GM12874 (cell line): ENCODE measurements at regions not wholly inside any gene's neighbourhood (a gene's known extent, or its start where the extent isn't known, plus 50 kb on each side); places are given as distances from the start of the nearest gene placed in this dataset.

ENCODE experiments used
- TF ChIP-seq, protein P1 (sequence below): IDR thresholded peaks from 2 replicates; pipeline ENCODE4 v1.5.1; 2011; ENCODE audit warnings: low read depth, mild to moderate bottlenecking, control low read depth, low read length, moderate library complexity; ENCODE audit not compliant: insufficient read depth

DNA sequence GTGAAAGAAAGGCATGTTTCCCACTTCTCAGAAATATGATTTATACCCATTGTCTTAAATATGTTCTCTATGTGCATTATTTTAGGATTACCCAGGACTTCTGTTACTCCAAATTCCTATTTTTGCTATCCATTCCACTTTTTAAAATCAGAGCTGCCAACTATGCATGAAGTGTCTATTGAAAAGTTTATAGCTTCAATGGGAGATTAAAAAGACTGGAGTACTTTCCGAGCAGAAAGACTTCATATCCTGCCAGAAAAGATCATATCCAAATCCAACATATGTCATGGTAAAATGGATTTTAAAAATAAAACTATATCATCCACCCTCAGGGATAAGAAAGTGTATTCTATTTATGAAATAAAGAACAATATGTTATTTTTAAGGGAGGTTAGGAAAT lies 212.7 kb downstream of the COL12A1 start:
- TF ChIP-seq, protein P1, sequence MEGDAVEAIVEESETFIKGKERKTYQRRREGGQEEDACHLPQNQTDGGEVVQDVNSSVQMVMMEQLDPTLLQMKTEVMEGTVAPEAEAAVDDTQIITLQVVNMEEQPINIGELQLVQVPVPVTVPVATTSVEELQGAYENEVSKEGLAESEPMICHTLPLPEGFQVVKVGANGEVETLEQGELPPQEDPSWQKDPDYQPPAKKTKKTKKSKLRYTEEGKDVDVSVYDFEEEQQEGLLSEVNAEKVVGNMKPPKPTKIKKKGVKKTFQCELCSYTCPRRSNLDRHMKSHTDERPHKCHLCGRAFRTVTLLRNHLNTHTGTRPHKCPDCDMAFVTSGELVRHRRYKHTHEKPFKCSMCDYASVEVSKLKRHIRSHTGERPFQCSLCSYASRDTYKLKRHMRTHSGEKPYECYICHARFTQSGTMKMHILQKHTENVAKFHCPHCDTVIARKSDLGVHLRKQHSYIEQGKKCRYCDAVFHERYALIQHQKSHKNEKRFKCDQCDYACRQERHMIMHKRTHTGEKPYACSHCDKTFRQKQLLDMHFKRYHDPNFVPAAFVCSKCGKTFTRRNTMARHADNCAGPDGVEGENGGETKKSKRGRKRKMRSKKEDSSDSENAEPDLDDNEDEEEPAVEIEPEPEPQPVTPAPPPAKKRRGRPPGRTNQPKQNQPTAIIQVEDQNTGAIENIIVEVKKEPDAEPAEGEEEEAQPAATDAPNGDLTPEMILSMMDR, result no peak

DNA sequence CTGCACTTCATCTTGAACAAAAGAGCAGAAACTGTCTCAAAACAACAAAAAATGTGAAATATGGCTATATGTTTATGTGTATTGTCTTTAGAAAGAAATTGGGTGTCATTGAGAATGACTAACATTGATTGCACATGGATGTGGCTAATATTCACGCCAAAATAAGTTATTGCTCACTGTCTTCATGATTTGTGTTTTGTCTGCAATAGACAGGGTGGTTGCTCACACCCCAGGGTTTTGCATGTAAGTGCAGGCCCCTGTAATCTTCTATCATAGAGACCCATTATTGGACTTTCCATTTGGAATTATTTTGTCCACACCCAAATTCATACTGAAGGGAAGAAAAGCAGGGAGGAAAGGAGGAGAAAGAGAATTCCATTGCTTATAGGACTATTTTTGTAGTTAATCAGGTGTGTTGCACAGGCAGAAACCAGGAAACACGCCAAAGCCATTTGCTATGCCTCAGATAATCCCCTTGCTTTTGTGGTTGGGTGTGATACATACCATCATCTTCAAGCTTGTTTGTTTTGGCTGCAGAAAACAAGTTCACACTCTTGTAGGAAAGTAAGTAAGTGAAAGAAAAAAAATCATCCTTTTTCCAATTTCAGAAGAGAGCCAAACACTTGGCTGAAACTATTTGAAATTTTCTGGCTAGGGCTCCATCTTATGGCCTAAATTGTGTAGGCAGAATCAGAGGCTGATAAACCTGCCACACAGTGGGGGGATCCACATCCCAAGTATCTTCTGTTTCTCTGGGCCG lies 214.1 kb downstream of the COL12A1 start:
- TF ChIP-seq, protein P1, result no peak

DNA sequence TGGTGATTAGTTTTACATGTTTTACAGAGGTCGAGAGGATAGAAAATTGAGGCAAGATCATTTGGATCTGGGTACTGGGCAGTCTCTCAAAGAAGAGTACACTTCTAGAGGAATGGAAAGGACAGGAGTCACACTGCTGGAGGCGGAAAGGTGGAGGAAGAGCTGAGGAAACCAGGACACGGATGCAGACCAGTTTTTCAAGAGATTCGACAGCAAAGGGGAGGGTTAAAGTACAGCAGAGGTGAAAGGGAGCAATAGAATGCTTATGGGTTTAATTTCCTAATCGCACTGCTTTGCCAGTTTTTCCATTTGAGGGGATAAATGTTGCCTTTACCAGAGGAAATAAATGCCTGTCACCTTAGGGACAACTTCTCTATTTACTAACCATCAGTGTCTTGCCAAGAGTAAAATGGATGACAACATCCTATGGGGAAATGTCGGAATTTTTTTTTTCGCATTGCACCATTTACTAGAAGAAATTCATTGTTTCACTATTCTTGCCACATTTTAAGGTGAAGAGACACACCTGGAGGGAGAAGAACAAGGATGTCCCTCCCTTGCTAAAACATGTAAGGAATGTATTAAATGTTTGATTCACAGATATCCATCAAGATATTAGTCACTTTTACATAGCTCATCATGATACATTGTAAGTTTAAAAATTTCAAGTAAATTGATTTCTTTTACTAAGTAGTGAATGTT lies 226.6 kb downstream of the COL12A1 start:
- TF ChIP-seq, protein P1, result no peak

DNA sequence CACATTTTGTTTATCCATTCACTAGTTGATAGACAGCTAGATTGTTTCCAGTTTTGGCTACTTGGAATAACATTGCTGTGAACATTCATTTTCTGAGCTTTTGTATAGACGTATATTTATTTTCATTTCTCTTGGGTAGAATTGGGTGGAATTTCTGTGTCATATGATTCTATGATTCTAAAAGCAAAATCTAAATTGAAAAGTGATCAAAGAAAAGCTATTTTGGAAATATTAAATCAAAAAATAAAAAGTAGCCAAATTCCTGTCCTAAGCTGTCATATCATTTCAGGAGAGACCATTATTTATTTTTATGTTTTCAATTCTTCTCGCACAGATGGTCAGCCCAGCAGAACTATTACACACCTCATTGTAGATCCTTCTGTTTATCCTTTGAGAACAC lies 229.2 kb downstream of the COL12A1 start:
- TF ChIP-seq, protein P1, result no peak

DNA sequence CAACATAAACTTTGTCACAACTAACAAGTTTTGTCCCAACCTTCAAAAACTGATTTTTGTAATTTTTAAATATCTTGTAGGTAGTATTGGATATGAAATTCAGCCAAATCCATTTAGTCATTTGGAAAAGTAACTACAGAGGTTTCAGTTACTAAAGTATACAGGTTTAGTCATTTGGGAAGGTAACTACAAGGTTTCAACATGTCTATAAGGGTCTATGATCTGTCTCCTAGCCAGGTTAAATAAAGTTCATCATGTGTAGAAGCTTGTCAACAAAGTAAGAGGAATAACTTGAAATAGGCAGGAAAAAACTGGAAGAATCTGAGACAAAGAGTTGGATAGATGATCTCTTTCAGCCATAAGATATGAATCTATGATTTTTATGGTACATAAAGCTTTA lies 229.8 kb downstream of the COL12A1 start:
- TF ChIP-seq, protein P1, result no peak

DNA sequence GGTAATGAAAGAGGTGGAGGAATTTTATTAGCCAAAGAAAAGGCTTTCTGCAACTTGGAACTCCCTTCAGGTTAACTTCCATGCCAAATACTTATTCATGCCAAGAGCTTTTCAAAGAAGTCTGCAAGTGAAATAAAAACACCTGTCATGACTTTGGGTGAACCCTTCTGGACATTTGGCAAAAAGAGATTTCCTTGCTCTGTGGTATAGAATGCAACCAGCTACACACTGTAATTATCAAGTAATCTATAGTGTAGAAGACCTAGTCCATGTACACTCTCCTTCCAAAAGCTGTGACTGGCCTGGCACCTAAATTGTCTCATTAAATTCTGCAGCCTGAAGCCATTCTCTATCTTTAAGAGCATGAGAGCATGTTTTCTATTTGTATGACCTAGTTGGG lies 232.3 kb downstream of the COL12A1 start:
- TF ChIP-seq, protein P1, result no peak

DNA sequence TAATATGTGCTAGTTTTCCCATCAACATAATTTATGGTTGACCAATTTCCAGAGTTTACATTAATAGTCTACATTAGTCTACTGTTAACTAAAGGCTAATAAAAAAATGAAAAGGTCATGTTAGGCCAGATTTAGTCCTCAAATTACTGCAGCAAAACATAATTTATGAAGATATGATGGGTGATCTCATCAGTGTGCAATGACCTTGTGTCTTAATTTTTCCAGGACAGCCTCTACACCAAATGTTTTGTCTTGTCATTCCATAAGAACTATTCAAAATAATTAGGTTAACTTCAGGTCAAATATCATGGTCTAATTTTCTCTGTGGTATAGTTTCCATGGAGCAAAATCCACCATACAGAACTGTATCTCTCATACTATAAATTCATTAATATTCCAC lies 234.2 kb downstream of the COL12A1 start:
- TF ChIP-seq, protein P1, result no peak
